IMR-90 (cell line): ENCODE measurements at regions not wholly inside any gene's neighbourhood (a gene's known extent, or its start where the extent isn't known, plus 50 kb on each side); places are given as distances from the start of the nearest gene placed in this dataset.

Experiments
- BHLHE40 ChIP-seq: fragments of 150-350 bp; IDR thresholded peaks from 2 replicates; pipeline ENCODE4 v1.6.1; 2016; ENCODE audit warnings: mild to moderate bottlenecking, low read depth, low read length
- CTCF ChIP-seq: conservative IDR thresholded peaks from 2 replicates; pipeline ENCODE4 v1.5.1; 2012; ENCODE audit warnings: mild to moderate bottlenecking, low read depth, low read length, improper control_type of control experiment
- NFE2L2 ChIP-seq: fragments of 150-350 bp; IDR thresholded peaks from 2 replicates; pipeline ENCODE4 v1.6.1; 2016; ENCODE audit warnings: low read depth, mild to moderate bottlenecking, low read length
- POLR2A ChIP-seq: IDR thresholded peaks from 2 replicates; pipeline ENCODE4 v1.6.1; 2012; ENCODE audit warnings: mild to moderate bottlenecking, low read depth, low read length
- RAD21 ChIP-seq: IDR thresholded peaks from 2 replicates; pipeline ENCODE4 v1.6.1; 2012; ENCODE audit warnings: low read length, improper control_type of control experiment
- RCOR1 ChIP-seq: IDR thresholded peaks from 2 replicates; pipeline ENCODE4 v1.6.1; 2012; ENCODE audit warnings: mild to moderate bottlenecking, low read length, improper control_type of control experiment; ENCODE audit not compliant: insufficient replicate concordance

GRCh38 chr13:57418067-57418677, 213.4 kb upstream of the PCDH17 start:
- TF ChIP-seq CTCF (no peak), RAD21 (no peak), BHLHE40 (no peak), RCOR1 (no peak), POLR2A (no peak), NFE2L2 (no peak)
